Renal cortical epithelial cell (primary cell): ENCODE measurements at regions not wholly inside any gene's neighbourhood (a gene's known extent, or its start where the extent isn't known, plus 50 kb on each side); places are given as distances from the start of the nearest gene placed in this dataset.
"Not testable (repeated sequence)": the region's sequence is repeated elsewhere in the genome, so short reads cannot be mapped to it uniquely, and the experiment has no call there.

Experiments used
- DNase-seq: peaks from one replicate; pipeline ENCODE4 v3.0.0-alpha.2; 2011; ENCODE audit warnings: low read depth

GRCh38 chr1:59176471-59176870 lies 120.4 kb upstream of the FGGY start:
- no peak for DNase-seq

GRCh38 chr1:59177756-59178155 lies 119.1 kb upstream of the FGGY start:
- DNase-seq = peak; percentile 48

- DNase-seq = no peak
Measured at GRCh38 chr1:59178339-59179187, 118.3 kb upstream of the FGGY start.

- no peak for DNase-seq
Measured at GRCh38 chr1:59179673-59180072, 117.2 kb upstream of the FGGY start.

- no peak for DNase-seq
Measured at GRCh38 chr1:59180735-59181134, 116.2 kb upstream of the FGGY start.

- no peak for DNase-seq
Measured at GRCh38 chr1:59183749-59184317, 113.1 kb upstream of the FGGY start.

- no peak for DNase-seq
Measured at GRCh38 chr1:59184365-59184905, 112.5 kb upstream of the FGGY start.

GRCh38 chr1:59185163-59185860 lies 111.6 kb upstream of the FGGY start:
- peak; percentile 57 for DNase-seq

- DNase-seq = no peak
Measured at GRCh38 chr1:59186656-59187055, 110.2 kb upstream of the FGGY start.

GRCh38 chr1:59188413-59189213 lies 108.3 kb upstream of the FGGY start:
- no peak for DNase-seq

- no peak for DNase-seq
Measured at GRCh38 chr1:59193443-59194093, 103.3 kb upstream of the FGGY start.

GRCh38 chr1:59194621-59195020 lies 102.3 kb upstream of the FGGY start:
- DNase-seq = no peak

GRCh38 chr1:59195151-59195550 lies 101.7 kb upstream of the FGGY start:
- DNase-seq = no peak

GRCh38 chr1:59198564-59198963 lies 98.3 kb upstream of the FGGY start:
- DNase-seq = peak; percentile 77

GRCh38 chr1:59199147-59199546 lies 97.7 kb upstream of the FGGY start:
- DNase-seq = no peak

- DNase-seq = no peak
Measured at GRCh38 chr1:59199719-59200376, 97.0 kb upstream of the FGGY start.

- no peak for DNase-seq
Measured at GRCh38 chr1:59201341-59201740, 95.6 kb upstream of the FGGY start.

- DNase-seq = no peak
Measured at GRCh38 chr1:59202455-59202854, 94.4 kb upstream of the FGGY start.

- DNase-seq = no peak
Measured at GRCh38 chr1:59204001-59204400, 92.9 kb upstream of the FGGY start.

GRCh38 chr1:59206616-59207015 lies 90.3 kb upstream of the FGGY start:
- not testable (repeated sequence) for DNase-seq

GRCh38 chr1:59210430-59210829 lies 86.5 kb upstream of the FGGY start:
- not testable (repeated sequence) for DNase-seq
